Muscle layer of duodenum (tissue), 2 donors: ENCODE measurements at regions not wholly inside any gene's neighbourhood (a gene's known extent, or its start where the extent isn't known, plus 50 kb on each side); places are given as distances from the start of the nearest gene placed in this dataset.

Source experiments
- H3K27ac ChIP-seq: one replicate; pipeline ENCODE4 v1.7.0; 2013; ENCODE audit warnings: mild to moderate bottlenecking, low read length
- H3K27me3 ChIP-seq: one replicate; pipeline ENCODE4 v1.7.0; 2013; ENCODE audit warnings: low read depth, mild to moderate bottlenecking, control low read depth, low read length
- H3K36me3 ChIP-seq, 2 donors: one replicate each; pipeline ENCODE4 v1.7.0; 2013; ENCODE audit warnings: low read length in 2 of 2, control low read depth in 1 of 2, mild to moderate bottlenecking in 1 of 2; ENCODE audit not compliant: insufficient read depth in 2 of 2, control insufficient read depth in 1 of 2
- H3K4me1 ChIP-seq, 2 donors: one replicate each; pipeline ENCODE4 v1.7.0; 2013; ENCODE audit warnings: low read length in 2 of 2, mild to moderate bottlenecking in 2 of 2, control low read depth in 1 of 2, moderate library complexity in 1 of 2; ENCODE audit not compliant: insufficient read depth in 2 of 2, control insufficient read depth in 1 of 2
- H3K4me3 ChIP-seq, 2 donors: one replicate each; pipeline ENCODE4 v1.7.0; 2013; ENCODE audit warnings: low read length in 2 of 2, low read depth in 1 of 2, mild to moderate bottlenecking in 1 of 2
- H3K9me3 ChIP-seq, 2 donors: one replicate each; pipeline ENCODE4 v1.7.0; 2013; ENCODE audit warnings: low read length in 2 of 2, control low read depth in 1 of 2, mild to moderate bottlenecking in 1 of 2; ENCODE audit not compliant: control insufficient read depth in 1 of 2
- donor health status: healthy.

- H3K9me3 ChIP-seq, result no peaks in the 10 kb centered on the region
- H3K36me3 ChIP-seq, result no peaks in the 10 kb centered on the region
- H3K27ac ChIP-seq, result no peak overlapping the region
- H3K4me1 ChIP-seq, result no peaks in the 10 kb centered on the region
- H3K4me3 ChIP-seq, result no peak overlapping the region
- H3K27me3 ChIP-seq, result no peaks in the 10 kb centered on the region
Observed at GRCh38 chr2:198966269-198966668, 491.5 kb downstream of the SATB2 start.

DNA sequence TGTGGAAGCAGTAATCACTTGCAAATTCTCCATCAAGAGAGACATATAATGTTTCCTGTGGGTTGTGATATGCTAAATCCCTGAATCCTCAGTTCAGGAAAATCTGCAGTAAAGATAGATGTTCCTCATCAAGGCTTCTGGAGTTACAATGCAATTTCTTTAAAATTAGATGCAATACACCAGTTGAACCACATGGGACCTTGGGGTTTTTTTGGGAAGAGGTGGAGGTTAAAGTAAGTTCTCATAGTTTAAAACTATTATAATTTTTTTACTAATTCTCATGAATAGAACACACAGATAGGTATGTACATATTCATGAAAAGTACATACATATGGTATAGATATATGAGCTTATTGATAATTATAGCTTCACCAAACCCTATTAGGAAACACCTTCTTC is 496.2 kb downstream of the SATB2 start:
- Histone ChIP-seq H3K4me1 (no peaks in the 10 kb centered on the region), H3K9me3 (no peaks in the 10 kb centered on the region), H3K4me3 (no peak overlapping the region)

GRCh38 chr2:198957181-198957580 is 500.6 kb downstream of the SATB2 start:
- Histone ChIP-seq H3K36me3 (no peaks in the 10 kb centered on the region), H3K9me3 (no peaks in the 10 kb centered on the region), H3K4me1 (no peaks in the 10 kb centered on the region), H3K27ac (no peak overlapping the region), H3K4me3 (no peak overlapping the region), H3K27me3 (no peaks in the 10 kb centered on the region)

More for the DNA sequence above, 496.2 kb downstream of the SATB2 start:
- Histone ChIP-seq H3K27ac (no peak overlapping the region), H3K27me3 (no peaks in the 10 kb centered on the region), H3K36me3 (no peaks in the 10 kb centered on the region)

GRCh38 chr2:198953328-198953727 is 504.4 kb downstream of the SATB2 start:
- H3K4me3 ChIP-seq, result no peak overlapping the region
- no peaks in the 10 kb centered on the region for H3K4me1 ChIP-seq
- H3K36me3 ChIP-seq, result no peaks in the 10 kb centered on the region
- no peak overlapping the region for H3K27ac ChIP-seq
- no peaks in the 10 kb centered on the region for H3K27me3 ChIP-seq
- no peaks in the 10 kb centered on the region for H3K9me3 ChIP-seq

DNA sequence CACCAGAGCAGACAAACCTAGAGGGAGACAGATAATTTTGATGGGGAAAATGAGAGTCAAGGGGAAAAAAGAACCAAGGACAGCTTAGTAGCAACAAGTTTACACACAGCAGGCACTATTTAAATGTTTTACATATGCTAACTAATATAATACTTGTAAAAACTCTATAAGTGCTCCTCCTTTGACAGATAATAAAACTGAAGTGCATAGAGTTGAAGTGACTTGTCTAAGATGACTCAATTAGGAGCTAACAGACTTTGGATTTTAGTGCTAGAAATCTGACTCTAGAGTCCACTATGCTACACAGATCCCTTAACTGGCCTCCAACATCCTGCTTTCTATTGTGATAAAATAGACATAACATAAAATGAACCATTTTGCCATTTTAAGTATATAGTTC is 506.9 kb downstream of the SATB2 start:
- Histone ChIP-seq H3K4me3 (no peak overlapping the region), H3K27me3 (no peaks in the 10 kb centered on the region), H3K9me3 (no peaks in the 10 kb centered on the region), H3K27ac (no peak overlapping the region), H3K36me3 (no peaks in the 10 kb centered on the region), H3K4me1 (no peaks in the 10 kb centered on the region)

DNA sequence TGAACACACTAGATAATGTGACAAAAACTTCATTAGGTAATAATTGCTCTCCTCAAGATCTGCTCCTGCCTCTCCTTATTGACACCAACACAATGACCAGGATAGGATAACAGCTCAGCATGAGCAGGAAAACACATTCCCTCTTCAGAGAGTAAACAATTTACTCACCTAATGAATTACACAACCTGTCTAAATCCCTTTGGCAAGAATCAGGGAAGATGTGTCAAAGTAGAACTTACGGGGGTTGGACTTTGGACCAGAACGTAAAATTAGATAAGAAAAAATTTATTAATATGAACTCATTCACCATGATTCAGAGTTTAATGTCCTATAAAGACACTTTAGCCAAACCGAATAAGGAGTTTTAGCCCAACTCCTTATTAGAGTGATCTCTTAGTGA is 512.2 kb downstream of the SATB2 start:
- Histone ChIP-seq H3K27me3 (no peaks in the 10 kb centered on the region), H3K36me3 (no peaks in the 10 kb centered on the region), H3K9me3 (no peaks in the 10 kb centered on the region), H3K4me3 (no peak overlapping the region), H3K27ac (no peak overlapping the region), H3K4me1 (no peaks in the 10 kb centered on the region)

DNA sequence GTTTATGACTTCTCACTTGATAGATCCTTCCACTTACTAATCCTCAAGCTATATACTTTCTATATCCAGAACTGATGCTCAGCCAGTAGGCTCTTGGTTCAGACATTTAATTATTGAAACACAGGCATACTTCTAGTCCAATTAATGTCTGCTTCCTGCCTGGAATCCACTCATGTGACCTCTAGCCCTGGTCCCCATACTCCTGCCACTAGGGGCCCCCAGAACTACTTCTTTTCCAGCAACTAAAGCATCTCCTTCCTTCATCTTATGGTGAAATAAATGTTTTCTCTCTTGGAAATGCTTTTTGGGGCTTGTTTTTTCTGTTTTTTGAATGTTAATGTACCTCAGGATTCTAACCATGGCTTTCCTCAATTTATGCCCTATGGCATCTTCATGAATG is 527.6 kb downstream of the SATB2 start:
- H3K4me1 ChIP-seq, result no peaks in the 10 kb centered on the region
- H3K9me3 ChIP-seq, result peaks cover 0 to 4% of the 10 kb centered on the region in 2 donors
- H3K27ac ChIP-seq, result no peak overlapping the region
- no peaks in the 10 kb centered on the region for H3K27me3 ChIP-seq
- H3K4me3 ChIP-seq, result no peak overlapping the region
- no peaks in the 10 kb centered on the region for H3K36me3 ChIP-seq

DNA sequence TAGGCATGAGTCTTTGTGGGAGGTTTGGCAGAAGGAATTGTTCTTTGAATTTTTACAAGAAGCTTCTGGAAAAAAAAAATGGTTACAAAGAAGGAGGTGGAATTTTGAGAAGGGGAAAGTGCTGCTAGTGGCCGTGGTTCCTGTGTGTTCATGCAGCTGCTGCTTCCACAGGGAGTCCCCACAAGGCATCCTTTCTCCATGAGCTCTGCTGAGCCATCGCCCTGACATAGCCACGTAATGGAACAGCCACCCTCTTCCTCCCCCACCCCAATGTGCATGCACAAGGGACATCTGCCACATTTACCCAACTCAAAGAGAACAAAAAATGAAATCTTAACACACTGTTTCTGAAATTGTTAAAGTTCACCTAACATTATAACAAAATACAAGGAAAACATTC is 529.7 kb downstream of the SATB2 start:
- Histone ChIP-seq H3K36me3 (no peaks in the 10 kb centered on the region), H3K4me1 (no peaks in the 10 kb centered on the region), H3K9me3 (peaks cover 0 to 4% of the 10 kb centered on the region in 2 donors), H3K27ac (no peak overlapping the region), H3K27me3 (no peaks in the 10 kb centered on the region), H3K4me3 (no peak overlapping the region)

DNA sequence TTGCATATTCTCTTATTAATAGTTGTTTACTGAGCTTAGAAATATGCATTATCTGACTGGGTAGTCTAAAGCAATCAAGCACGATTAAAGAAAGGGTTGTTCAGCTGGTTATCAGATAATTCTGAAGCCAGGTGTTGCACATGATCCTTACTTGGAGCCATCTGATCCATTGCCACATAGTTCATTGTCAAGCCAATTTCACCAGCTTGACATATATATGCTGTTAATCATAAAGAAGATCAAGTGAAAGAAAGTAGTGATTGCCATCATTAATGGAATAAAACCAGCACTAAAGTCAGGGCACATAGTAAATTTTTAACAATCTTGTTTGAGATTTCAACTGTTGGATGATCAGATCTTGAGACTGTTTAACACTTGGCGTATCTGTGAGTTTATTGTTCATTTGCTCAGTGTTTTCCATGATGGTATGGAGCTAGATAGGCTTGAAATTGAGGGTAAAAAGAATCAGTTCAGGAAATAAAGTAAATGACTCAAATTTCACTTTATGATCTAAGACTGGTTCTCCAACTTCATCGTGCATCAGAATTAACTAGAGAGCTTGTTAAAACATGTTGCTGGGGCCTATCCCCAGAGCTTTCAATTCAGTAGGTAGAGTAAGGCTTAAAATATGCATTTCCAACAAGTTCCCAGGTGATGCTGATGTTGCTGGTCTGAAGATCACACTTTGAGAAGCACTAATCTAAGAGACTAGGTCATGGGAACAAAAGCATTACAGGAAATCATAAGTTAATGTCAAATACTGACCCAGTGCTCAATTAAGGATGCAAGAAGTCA is 539.6 kb downstream of the SATB2 start:
- H3K36me3 ChIP-seq, result no peaks in the 10 kb centered on the region
- H3K9me3 ChIP-seq, result no peaks in the 10 kb centered on the region

DNA sequence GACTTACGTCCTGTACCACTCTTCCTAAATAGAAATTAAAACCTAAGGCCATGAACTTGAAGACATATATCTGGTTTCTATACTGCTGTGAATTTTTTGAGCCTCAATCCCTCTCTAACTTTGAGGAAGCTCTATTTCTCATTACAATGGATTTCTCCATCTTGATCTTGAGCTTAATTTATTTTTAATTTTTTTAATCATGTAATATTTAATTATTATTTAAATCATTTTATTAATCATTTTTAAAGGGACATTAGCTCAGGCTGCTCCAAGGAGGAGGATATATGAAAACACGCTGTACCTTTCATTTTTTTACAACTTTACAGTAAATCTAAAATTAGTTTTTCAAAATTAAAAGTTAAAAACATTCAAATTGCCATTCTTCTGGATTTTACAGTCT is 540.5 kb downstream of the SATB2 start:
- Histone ChIP-seq H3K27me3 (no peaks in the 10 kb centered on the region), H3K36me3 (no peaks in the 10 kb centered on the region), H3K27ac (no peak overlapping the region), H3K4me1 (no peaks in the 10 kb centered on the region), H3K4me3 (no peak overlapping the region), H3K9me3 (no peaks in the 10 kb centered on the region)

More for the DNA sequence above, 539.6 kb downstream of the SATB2 start:
- no peak overlapping the region for H3K4me3 ChIP-seq
- no peaks in the 10 kb centered on the region for H3K4me1 ChIP-seq
- no peaks in the 10 kb centered on the region for H3K27me3 ChIP-seq
- H3K27ac ChIP-seq, result no peak overlapping the region

- no peaks in the 10 kb centered on the region for H3K36me3 ChIP-seq
- no peak overlapping the region for H3K4me3 ChIP-seq
- H3K4me1 ChIP-seq, result no peaks in the 10 kb centered on the region
- H3K27me3 ChIP-seq, result no peaks in the 10 kb centered on the region
- no peaks in the 10 kb centered on the region for H3K9me3 ChIP-seq
- H3K27ac ChIP-seq, result no peak overlapping the region
Observed at GRCh38 chr2:198916548-198917080, 541.1 kb downstream of the SATB2 start.
